ENCODE measurements at regions not wholly inside any gene's neighbourhood (a gene's known extent, or its start where the extent isn't known, plus 50 kb on each side); places are given as distances from the start of the nearest gene placed in this dataset.

DNA sequence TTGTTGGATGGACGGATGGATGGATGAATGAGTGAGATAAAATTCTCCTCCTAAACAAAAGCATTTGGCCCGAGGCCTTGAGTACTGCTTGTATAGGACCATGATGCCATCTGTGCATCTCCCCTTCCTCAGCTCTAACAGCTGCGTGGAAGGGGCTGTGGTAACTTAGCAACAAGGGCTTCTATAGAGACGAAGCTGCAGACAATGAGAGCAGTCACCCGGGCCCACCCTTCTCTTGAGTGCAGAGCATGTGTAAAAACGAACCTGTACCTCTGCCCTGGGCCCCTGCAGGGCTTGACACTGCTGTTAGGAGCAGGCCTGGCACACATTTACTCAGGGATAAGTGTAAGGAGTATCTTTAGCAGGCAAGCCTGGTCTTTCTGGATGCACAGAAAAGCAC is 391.5 kb downstream of the CADM1 start:
- no peaks in the 10 kb centered on the region for H3K79me2 ChIP-seq (ENCODE audit: insufficient read depth)
- H3F3A ChIP-seq (replicated peaks; ENCODE audit: insufficient read depth): no peaks in the 10 kb centered on the region
- H2AFZ ChIP-seq (ENCODE audit: low read depth): no peak overlapping the region
- no peaks in the 10 kb centered on the region for H3K27me3 ChIP-seq (ENCODE audit: insufficient read depth)
- DNase-seq: no peak
- H3K9ac ChIP-seq: no peak overlapping the region
- no peak overlapping the region for H3K27ac ChIP-seq (ENCODE audit: low read depth in 2 of 2, low read length in 1 of 2)
- TF ChIP-seq SMC3 (IDR thresholded peaks at IDR 0.05; ENCODE audit: low read depth, low read length) (no peak), TAF1 (IDR thresholded peaks at IDR 0.05; ENCODE audit: borderline replicate concordance, low read depth, low read length) (no peak), EZH2phosphoT487 (IDR thresholded peaks at IDR 0.05; ENCODE audit: borderline replicate concordance, low read depth) (no peak), RCOR1 (IDR thresholded peaks at IDR 0.05; ENCODE audit: low read length) (no peak), TCF12 (IDR thresholded peaks at IDR 0.05) (no peak), FOXJ3 (CRISPR knock-in tag; IDR thresholded peaks at IDR 0.05) (no peak), CHD2 (IDR thresholded peaks at IDR 0.05; ENCODE audit: low read length, partially characterized antibody) (no peak), POLR2AphosphoS5 (IDR thresholded peaks at IDR 0.05; ENCODE audit: low read depth, low read length) (no peak), MEF2A (IDR thresholded peaks at IDR 0.05; ENCODE audit: borderline replicate concordance, low read depth) (no peak), FOSL2 (IDR thresholded peaks at IDR 0.05; ENCODE audit: borderline replicate concordance, low read depth) (no peak)
- TF ChIP-seq, protein P1, sequence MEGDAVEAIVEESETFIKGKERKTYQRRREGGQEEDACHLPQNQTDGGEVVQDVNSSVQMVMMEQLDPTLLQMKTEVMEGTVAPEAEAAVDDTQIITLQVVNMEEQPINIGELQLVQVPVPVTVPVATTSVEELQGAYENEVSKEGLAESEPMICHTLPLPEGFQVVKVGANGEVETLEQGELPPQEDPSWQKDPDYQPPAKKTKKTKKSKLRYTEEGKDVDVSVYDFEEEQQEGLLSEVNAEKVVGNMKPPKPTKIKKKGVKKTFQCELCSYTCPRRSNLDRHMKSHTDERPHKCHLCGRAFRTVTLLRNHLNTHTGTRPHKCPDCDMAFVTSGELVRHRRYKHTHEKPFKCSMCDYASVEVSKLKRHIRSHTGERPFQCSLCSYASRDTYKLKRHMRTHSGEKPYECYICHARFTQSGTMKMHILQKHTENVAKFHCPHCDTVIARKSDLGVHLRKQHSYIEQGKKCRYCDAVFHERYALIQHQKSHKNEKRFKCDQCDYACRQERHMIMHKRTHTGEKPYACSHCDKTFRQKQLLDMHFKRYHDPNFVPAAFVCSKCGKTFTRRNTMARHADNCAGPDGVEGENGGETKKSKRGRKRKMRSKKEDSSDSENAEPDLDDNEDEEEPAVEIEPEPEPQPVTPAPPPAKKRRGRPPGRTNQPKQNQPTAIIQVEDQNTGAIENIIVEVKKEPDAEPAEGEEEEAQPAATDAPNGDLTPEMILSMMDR (IDR thresholded peaks at IDR 0.05): no peak
- TF ChIP-seq, protein P2, sequence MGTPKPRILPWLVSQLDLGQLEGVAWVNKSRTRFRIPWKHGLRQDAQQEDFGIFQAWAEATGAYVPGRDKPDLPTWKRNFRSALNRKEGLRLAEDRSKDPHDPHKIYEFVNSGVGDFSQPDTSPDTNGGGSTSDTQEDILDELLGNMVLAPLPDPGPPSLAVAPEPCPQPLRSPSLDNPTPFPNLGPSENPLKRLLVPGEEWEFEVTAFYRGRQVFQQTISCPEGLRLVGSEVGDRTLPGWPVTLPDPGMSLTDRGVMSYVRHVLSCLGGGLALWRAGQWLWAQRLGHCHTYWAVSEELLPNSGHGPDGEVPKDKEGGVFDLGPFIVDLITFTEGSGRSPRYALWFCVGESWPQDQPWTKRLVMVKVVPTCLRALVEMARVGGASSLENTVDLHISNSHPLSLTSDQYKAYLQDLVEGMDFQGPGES (IDR thresholded peaks at IDR 0.05; ENCODE audit: low read depth, low read length): no peak
- 11% methylated on average over 6 of the region's 6 CpGs for WGBS (ENCODE audit: low lambda C conversion rate)
- ChIA-PET POLR2A (no interaction called here), CTCF (no interaction called here)
- H3K4me1 ChIP-seq (ENCODE audit: control insufficient read depth in 1 of 2, insufficient read depth in 2 of 2, low read depth in 1 of 2, low read length in 1 of 2): peaks cover 0 to 14% of the 10 kb centered on the region in 2 experiments; a peak in 1 of 4 replicates
- no peaks in the 10 kb centered on the region for H4K20me1 ChIP-seq (ENCODE audit: insufficient read depth)
- no peaks in the 10 kb centered on the region for H3K9me3 ChIP-seq
- H3K4me2 ChIP-seq: no peak overlapping the region
- H3K36me3 ChIP-seq (replicated peaks in 1 of 2; ENCODE audit: control insufficient read depth in 1 of 2, insufficient read depth in 2 of 2, low read length in 1 of 2): no peaks in the 10 kb centered on the region
- no peaks in the 10 kb centered on the region for H3K9me2 ChIP-seq
- H3K4me3 ChIP-seq (ENCODE audit: low read depth in 2 of 2, low read length in 1 of 2): no peak overlapping the region

DNA sequence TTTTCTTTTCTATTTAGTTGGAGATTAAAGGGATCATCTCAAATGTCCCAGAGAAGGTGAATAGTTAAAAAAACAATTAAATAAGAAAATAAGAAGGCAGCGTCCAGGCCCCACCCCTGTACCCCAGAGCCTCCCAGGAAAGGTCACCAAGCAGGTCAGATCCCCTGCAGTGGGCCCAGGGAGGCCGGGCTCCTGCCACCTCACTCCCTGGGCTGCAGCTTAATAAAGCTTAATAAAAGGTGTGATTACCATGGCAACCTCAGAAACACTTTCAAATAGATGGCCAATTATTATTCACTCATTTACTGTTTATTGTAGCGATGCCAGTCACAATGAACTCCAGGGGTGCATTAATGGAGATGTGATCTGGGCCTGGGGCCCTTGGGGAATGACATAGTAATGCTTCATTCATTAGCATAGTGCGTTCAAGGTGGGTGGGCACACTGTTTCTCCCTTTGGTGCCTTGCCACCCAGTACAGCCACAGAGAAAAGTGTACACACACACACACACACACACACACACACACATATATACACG is 386.2 kb downstream of the CADM1 start:
- Histone ChIP-seq H3K4me3 (ENCODE audit: low read depth in 2 of 2, low read length in 1 of 2) (no peak overlapping the region), H3K4me2 (no peak overlapping the region), H3K27ac (ENCODE audit: low read depth in 2 of 2, low read length in 1 of 2) (no peak overlapping the region), H3K27me3 (ENCODE audit: insufficient read depth) (no peaks in the 10 kb centered on the region), H3K9me2 (no peaks in the 10 kb centered on the region), H3K79me2 (ENCODE audit: insufficient read depth) (no peaks in the 10 kb centered on the region), H2AFZ (ENCODE audit: low read depth) (no peak overlapping the region), H4K20me1 (ENCODE audit: insufficient read depth) (no peaks in the 10 kb centered on the region), H3K9ac (no peak overlapping the region), H3F3A (replicated peaks; ENCODE audit: insufficient read depth) (no peaks in the 10 kb centered on the region), H3K36me3 (replicated peaks in 1 of 2; ENCODE audit: control insufficient read depth in 1 of 2, insufficient read depth in 2 of 2, low read length in 1 of 2) (no peaks in the 10 kb centered on the region), H3K9me3 (no peaks in the 10 kb centered on the region), H3K4me1 (ENCODE audit: control insufficient read depth in 1 of 2, insufficient read depth in 2 of 2, low read depth in 1 of 2, low read length in 1 of 2) (peaks cover 0 to 20% of the 10 kb centered on the region in 2 experiments; a peak in 1 of 4 replicates)
- 13% methylated on average over 5 of the region's 5 CpGs for WGBS (ENCODE audit: low lambda C conversion rate)
- ChIA-PET CTCF (no interaction called here), POLR2A (no interaction called here)
- DNase-seq: no peak
- TF ChIP-seq SIN3A (IDR thresholded peaks at IDR 0.05; ENCODE audit: borderline replicate concordance, low read depth, low read length) (no peak), TAF1 (IDR thresholded peaks at IDR 0.05; ENCODE audit: borderline replicate concordance, low read depth, low read length) (no peak), MEF2A (IDR thresholded peaks at IDR 0.05; ENCODE audit: borderline replicate concordance, low read depth) (no peak), RCOR1 (IDR thresholded peaks at IDR 0.05; ENCODE audit: low read length) (no peak)
- TF ChIP-seq, protein P1 (IDR thresholded peaks at IDR 0.05): no peak
- TF ChIP-seq, protein P3, sequence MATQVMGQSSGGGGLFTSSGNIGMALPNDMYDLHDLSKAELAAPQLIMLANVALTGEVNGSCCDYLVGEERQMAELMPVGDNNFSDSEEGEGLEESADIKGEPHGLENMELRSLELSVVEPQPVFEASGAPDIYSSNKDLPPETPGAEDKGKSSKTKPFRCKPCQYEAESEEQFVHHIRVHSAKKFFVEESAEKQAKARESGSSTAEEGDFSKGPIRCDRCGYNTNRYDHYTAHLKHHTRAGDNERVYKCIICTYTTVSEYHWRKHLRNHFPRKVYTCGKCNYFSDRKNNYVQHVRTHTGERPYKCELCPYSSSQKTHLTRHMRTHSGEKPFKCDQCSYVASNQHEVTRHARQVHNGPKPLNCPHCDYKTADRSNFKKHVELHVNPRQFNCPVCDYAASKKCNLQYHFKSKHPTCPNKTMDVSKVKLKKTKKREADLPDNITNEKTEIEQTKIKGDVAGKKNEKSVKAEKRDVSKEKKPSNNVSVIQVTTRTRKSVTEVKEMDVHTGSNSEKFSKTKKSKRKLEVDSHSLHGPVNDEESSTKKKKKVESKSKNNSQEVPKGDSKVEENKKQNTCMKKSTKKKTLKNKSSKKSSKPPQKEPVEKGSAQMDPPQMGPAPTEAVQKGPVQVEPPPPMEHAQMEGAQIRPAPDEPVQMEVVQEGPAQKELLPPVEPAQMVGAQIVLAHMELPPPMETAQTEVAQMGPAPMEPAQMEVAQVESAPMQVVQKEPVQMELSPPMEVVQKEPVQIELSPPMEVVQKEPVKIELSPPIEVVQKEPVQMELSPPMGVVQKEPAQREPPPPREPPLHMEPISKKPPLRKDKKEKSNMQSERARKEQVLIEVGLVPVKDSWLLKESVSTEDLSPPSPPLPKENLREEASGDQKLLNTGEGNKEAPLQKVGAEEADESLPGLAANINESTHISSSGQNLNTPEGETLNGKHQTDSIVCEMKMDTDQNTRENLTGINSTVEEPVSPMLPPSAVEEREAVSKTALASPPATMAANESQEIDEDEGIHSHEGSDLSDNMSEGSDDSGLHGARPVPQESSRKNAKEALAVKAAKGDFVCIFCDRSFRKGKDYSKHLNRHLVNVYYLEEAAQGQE (IDR thresholded peaks at IDR 0.05; ENCODE audit: low read depth, low read length): no peak
- TF ChIP-seq, protein P4, sequence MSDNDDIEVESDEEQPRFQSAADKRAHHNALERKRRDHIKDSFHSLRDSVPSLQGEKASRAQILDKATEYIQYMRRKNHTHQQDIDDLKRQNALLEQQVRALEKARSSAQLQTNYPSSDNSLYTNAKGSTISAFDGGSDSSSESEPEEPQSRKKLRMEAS (IDR thresholded peaks at IDR 0.05; ENCODE audit: low read depth): no peak
- TF ChIP-seq, protein P5, sequence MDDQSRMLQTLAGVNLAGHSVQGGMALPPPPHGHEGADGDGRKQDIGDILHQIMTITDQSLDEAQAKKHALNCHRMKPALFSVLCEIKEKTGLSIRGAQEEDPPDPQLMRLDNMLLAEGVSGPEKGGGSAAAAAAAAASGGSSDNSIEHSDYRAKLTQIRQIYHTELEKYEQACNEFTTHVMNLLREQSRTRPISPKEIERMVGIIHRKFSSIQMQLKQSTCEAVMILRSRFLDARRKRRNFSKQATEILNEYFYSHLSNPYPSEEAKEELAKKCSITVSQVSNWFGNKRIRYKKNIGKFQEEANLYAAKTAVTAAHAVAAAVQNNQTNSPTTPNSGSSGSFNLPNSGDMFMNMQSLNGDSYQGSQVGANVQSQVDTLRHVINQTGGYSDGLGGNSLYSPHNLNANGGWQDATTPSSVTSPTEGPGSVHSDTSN (IDR thresholded peaks at IDR 0.05): no peak
